ENCODE measurements at regions not wholly inside any gene's neighbourhood (a gene's known extent, or its start where the extent isn't known, plus 50 kb on each side); places are given as distances from the start of the nearest gene placed in this dataset.

DNA sequence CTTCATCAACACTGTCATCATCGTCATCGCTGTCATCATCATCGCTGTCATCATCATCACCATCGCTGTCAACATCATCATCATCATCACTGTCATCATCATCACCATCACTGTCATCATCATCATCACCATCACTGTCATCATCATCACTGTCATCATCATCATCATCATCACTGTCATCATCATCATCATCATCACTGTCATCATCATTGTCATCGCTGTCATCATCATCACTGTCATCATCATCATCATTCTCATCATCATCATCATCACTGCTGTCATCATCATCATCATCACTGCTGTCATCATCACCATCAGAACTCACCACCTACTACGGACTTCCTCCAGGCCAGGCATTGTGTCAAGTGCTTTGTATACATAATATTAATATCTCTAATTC, 160.6 kb downstream of the AIPL1 start:
- TF ChIP-seq, protein P1, sequence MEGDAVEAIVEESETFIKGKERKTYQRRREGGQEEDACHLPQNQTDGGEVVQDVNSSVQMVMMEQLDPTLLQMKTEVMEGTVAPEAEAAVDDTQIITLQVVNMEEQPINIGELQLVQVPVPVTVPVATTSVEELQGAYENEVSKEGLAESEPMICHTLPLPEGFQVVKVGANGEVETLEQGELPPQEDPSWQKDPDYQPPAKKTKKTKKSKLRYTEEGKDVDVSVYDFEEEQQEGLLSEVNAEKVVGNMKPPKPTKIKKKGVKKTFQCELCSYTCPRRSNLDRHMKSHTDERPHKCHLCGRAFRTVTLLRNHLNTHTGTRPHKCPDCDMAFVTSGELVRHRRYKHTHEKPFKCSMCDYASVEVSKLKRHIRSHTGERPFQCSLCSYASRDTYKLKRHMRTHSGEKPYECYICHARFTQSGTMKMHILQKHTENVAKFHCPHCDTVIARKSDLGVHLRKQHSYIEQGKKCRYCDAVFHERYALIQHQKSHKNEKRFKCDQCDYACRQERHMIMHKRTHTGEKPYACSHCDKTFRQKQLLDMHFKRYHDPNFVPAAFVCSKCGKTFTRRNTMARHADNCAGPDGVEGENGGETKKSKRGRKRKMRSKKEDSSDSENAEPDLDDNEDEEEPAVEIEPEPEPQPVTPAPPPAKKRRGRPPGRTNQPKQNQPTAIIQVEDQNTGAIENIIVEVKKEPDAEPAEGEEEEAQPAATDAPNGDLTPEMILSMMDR (IDR thresholded peaks at IDR 0.05), result no peak
- no peak for TF ChIP-seq POLR2AphosphoS5 (IDR thresholded peaks at IDR 0.05; ENCODE audit: insufficient read depth in 1 of 2, low read depth in 1 of 2)
- no peak for TF ChIP-seq POLR2A (IDR thresholded peaks at IDR 0.05)

Data from vagina (tissue), 2 donors.